GM12875 (cell line): ENCODE measurements at regions not wholly inside any gene's neighbourhood (a gene's known extent, or its start where the extent isn't known, plus 50 kb on each side); places are given as distances from the start of the nearest gene placed in this dataset.

Source experiments
- H3K4me3 ChIP-seq: one replicate; pipeline ENCODE4 v1.5.1; 2011; ENCODE audit warnings: low read depth, low read length, control low read depth
- CTCF ChIP-seq: IDR thresholded peaks from 2 replicates; pipeline ENCODE4 v1.5.1; 2011; ENCODE audit warnings: low read depth, mild to moderate bottlenecking, control low read depth, inconsistent platforms, low read length, moderate library complexity, borderline replicate concordance; ENCODE audit not compliant: insufficient read depth

DNA sequence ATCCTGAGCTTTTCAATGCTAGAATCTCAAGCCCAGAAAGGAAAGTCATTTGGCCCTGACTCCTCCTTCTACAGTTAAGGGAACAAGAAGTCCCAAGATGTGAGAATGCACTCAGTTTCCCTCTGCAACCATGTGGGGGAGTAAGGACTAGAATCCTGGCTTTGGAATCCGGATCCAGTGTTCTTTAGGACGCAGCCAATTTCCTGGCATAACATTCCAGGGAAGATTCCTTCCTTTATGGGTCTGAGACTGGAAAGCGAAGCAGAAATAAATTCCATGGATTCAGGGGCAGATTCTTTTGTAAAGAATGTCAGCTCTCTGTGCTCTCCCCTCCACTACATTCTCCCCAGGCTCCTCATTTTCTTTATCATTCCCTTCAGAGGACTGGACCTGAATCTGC is 151.8 kb upstream of the SOX14 start:
- TF ChIP-seq CTCF, result no peak
- H3K4me3 ChIP-seq, result no peak overlapping the region

DNA sequence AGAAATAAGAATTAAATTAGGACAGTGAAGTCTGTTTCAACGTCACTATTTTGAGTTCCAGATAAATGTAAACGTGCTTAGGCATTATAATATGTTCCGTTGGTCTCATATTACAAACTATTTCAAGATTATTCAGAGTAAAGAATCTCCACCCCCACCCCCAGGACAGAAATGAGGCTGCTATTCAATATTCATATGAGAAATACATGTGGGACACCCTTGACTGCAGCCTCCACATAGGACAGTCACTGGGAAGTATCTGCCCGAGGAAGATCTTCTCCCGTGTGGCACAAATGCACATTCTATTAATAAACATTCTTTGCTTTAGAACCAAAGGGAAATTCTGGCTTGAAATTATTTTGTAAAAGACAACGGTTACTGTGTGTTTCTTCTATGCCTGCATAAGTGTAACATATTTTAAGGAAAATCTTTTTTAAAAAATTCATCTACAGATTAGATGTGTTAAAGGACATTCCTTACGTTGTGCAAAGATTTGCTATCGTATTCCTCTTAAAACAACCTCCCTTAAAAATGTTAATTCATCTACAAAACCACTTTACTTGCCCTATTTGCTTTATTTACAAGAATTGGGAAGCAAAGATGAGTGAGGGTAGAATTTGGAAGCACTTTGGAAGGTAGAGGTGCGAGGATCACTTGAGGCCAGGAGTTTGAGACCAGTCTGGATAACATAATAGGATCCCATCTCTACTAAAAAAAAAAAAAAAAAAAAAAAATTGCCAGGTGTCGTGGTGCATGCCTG is 148.3 kb upstream of the SOX14 start:
- TF ChIP-seq CTCF, result no peak
- H3K4me3 ChIP-seq, result no peak overlapping the region

DNA sequence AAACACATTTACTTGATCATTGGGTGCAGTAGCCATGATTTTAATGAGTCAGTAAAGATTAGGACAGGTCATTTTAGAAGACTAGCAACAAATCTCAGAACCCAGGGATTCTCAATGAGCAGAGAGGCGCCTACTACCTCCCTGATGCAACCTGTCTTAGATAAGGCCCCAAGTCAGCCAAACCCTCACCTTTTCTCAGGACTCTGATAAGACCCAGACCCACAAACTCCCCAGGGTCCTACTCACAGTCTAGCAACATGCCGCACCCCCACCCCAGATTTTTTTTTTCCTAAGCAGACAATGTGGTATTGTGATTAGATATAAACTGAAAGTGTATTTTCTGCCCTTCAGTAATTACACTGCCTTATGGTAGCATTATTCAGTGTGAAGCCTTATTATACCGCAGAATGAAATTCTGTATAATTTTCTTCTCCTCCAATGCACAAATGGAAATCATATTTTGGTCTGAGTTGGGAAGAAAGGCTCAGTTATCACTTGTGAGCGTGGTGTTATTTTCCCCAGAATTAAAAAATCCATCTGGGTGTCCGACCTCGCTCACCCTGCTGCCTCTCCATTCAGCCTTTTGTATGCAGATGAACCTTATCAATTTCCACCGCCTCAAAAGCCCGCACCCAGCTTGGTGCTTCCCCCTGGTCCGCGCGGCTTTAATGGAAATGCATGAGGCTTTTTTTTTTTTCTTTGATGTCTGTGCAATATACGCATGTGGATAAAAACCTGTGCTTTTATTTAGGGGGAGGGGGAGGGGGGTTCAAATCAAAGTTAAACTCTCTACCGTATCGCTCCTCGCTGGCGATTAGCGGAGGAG is 122.0 kb upstream of the SOX14 start:
- no peak for TF ChIP-seq CTCF
- H3K4me3 ChIP-seq, result no peak overlapping the region

GRCh38 chr3:137642831-137643230 is 121.3 kb upstream of the SOX14 start:
- no peak for TF ChIP-seq CTCF
- H3K4me3 ChIP-seq, result no peak overlapping the region

DNA sequence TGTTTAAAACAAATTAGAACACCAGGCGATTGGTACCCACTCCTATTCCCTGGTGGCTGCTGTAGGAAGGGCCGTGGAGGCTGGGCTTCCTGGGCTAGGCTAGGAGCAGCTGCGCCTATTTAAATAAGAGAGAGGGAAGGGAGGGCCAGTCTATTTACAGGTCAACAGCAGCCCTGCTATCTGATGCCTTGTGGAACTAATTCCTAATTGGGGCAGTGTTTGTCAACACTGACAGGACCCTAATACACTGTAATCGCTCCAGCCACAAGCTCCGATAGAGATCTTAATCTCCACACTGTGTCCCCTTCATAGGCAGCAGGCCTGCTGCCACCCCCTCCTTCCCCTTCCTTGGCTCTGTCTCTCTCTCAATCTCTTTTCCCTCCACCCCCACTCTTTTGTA is 116.9 kb upstream of the SOX14 start:
- no peak for TF ChIP-seq CTCF
- H3K4me3 ChIP-seq, result no peak overlapping the region

DNA sequence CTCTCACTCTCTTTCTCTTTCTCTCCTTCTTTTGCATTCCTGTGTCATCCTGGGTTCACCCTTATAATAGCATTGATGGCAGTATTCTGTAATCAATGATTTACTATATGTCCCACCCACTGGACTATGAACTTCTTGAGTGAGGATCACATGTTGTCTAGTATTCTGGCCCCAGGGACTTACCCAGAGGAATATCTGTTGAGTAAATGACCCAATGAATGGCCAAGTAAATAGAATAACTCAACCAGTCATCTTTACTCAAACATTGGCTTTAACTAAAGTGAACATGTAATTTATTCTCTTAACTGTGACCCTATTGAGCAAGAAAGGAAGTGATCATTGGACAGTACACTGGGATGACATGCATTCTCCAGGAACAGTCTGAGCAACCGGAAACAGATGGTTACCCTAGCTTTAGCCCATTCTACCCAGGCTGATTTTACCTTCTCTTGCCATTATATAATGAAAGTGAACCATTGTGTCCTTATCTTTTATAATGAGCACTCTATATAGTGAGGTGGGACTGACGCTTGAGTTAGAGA is 94.5 kb upstream of the SOX14 start:
- no peak overlapping the region for H3K4me3 ChIP-seq
- TF ChIP-seq CTCF, result no peak
